Upper lobe of right lung (tissue), 1 donor: ENCODE measurements at regions not wholly inside any gene's neighbourhood (a gene's known extent, or its start where the extent isn't known, plus 50 kb on each side); places are given as distances from the start of the nearest gene placed in this dataset.

Experiments used
- ATAC-seq: fragments of 200-7000 bp; cut with Tn5 transposase; one replicate; pipeline ENCODE4 v1.9.1; 2020; ENCODE audit warnings: mild to moderate bottlenecking, moderate library complexity
- DNase-seq: peaks from one replicate; pipeline ENCODE4 v3.0.0-alpha.2; 2020
- H3K27ac ChIP-seq: fragments of 200-600 bp; one replicate; pipeline ENCODE4 v1.8.0; 2022
- H3K27me3 ChIP-seq: fragments of 200-600 bp; one replicate; pipeline ENCODE4 v1.8.0; 2022; ENCODE audit warnings: mild to moderate bottlenecking
- H3K36me3 ChIP-seq: fragments of 200-600 bp; one replicate; pipeline ENCODE4 v1.8.0; 2022
- H3K4me1 ChIP-seq: fragments of 200-600 bp; one replicate; pipeline ENCODE4 v1.8.0; 2022
- H3K4me3 ChIP-seq: fragments of 200-600 bp; one replicate; pipeline ENCODE4 v1.8.0; 2022; ENCODE audit warnings: mild to moderate bottlenecking
- H3K9me3 ChIP-seq: fragments of 200-600 bp; one replicate; pipeline ENCODE4 v1.8.0; 2022
- intact Hi-C: fragments of 100-400 bp; cut with DNase I; formaldehyde crosslinking; loops from one replicate; pipeline ENCODE4 v1.11.0; 2022
- TF ChIP-seq, protein P1 (sequence below): fragments of 200-600 bp; IDR thresholded peaks from one replicate; pipeline ENCODE4 v1.8.0; 2022; ENCODE audit warnings: antibody characterized with exemption
- donor health status: DM: no; HTN: yes; CAD: no; lungs with severe emphysema.

DNA sequence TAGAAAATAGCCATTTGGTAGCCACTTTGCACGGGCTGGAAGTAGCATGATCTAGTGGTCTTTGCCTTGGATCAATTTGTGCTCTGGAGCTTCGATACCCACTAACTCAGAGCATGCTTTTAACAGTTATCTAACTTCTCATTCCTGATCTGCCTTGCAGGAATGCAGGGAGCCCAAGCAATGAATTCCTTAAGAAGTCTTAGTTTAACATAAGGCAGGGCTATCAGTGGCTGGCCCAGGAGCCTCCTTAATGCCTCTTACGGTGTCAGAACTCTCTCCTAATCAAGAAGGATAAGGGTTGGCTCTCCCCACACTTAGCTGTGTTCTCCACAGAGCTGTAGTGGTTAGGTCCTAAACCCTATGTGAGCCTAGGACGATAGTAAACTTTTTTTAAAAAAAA lies 95.8 kb upstream of the TBCA start:
- Histone ChIP-seq H3K36me3 (no peaks in the 10 kb centered on the region), H3K27ac (no peak overlapping the region), H3K4me3 (no peak overlapping the region), H3K9me3 (no peaks in the 10 kb centered on the region), H3K27me3 (no peaks in the 10 kb centered on the region), H3K4me1 (no peaks in the 10 kb centered on the region)
- intact Hi-C loops, result no loop called here
- ATAC-seq (no peak), DNase-seq (no peak)
- TF ChIP-seq, protein P1, sequence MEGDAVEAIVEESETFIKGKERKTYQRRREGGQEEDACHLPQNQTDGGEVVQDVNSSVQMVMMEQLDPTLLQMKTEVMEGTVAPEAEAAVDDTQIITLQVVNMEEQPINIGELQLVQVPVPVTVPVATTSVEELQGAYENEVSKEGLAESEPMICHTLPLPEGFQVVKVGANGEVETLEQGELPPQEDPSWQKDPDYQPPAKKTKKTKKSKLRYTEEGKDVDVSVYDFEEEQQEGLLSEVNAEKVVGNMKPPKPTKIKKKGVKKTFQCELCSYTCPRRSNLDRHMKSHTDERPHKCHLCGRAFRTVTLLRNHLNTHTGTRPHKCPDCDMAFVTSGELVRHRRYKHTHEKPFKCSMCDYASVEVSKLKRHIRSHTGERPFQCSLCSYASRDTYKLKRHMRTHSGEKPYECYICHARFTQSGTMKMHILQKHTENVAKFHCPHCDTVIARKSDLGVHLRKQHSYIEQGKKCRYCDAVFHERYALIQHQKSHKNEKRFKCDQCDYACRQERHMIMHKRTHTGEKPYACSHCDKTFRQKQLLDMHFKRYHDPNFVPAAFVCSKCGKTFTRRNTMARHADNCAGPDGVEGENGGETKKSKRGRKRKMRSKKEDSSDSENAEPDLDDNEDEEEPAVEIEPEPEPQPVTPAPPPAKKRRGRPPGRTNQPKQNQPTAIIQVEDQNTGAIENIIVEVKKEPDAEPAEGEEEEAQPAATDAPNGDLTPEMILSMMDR, result no peak

DNA sequence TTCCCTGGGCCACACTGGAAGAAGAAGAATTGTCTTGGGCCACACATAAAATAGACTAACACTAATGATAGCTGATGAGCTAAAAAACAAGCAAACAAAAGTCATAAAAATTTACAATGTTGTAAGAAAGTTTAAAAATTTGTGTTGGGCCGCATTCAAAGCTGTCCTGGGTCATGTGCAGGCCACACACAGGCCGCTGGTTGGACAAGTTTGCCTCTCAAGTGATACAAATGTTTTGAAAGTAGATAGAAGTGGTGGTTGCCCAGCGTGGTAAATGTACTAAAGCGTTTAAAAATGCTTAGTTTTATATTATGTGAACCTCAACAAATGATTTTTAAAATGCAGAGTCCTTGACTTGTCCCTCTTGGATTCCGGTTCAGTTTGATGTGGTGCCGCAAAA lies 94.9 kb upstream of the TBCA start:
- Histone ChIP-seq H3K4me1 (no peaks in the 10 kb centered on the region), H3K4me3 (no peak overlapping the region), H3K9me3 (no peaks in the 10 kb centered on the region), H3K27me3 (no peaks in the 10 kb centered on the region), H3K27ac (no peak overlapping the region), H3K36me3 (no peaks in the 10 kb centered on the region)
- intact Hi-C loops, result no loop called here
- TF ChIP-seq, protein P1, result no peak
- no peak for DNase-seq
- no peak for ATAC-seq

DNA sequence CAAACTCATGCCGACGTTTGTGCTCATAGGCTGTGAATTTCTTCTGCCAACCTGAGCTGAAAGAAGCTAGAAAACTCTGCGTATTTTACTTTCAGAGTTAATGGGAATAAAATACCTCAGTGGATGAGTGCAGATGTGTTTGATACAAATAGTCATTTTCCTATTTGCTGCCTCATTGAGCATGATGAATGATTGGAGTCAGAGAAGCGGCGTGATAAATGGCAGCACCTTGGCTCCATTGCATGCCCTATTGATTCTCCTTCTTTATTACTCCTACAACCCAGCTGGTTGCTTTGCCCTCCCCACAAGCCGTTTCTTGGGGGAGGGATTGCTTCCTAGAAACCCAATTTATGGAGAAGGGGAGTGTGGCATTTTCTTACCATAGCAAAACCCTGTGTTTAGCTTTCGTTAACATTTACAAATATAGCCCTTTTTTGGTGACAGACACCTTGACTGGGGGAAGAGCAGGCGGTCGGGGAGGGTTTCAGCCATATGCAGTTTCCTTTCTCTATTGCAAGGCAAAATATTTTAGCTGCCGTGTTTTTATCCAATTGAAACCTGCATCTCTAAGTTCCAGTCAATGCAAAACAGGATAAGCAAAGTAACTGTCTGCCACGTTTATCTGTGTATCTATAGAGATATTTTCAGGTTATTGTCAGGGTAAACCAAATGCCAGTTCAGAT lies 93.1 kb upstream of the TBCA start:
- Histone ChIP-seq H3K9me3 (no peaks in the 10 kb centered on the region), H3K4me1 (no peaks in the 10 kb centered on the region), H3K27me3 (no peaks in the 10 kb centered on the region), H3K4me3 (no peak overlapping the region), H3K36me3 (no peaks in the 10 kb centered on the region), H3K27ac (no peak overlapping the region)
- ATAC-seq (no peak), DNase-seq (no peak)
- intact Hi-C loops, result no loop called here
- TF ChIP-seq, protein P1, result no peak

DNA sequence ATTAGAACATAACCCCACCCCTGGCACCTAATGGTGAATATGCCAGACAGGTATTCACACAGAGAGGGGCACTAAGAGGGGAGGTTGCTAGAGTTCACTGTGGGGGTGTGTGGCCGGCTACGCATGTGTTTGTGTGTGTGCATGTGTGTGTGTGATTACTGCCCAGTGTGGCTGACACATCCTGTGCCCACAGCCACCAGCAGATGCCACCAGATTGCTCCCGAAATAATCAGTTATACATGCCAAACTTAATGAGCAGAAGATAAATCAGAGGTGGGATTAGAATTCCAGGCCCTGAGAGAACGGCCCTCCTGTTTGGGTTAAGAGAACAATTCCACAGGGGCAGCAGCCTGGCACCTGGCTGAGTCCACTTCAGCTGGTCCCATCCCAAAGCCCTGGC lies 91.8 kb upstream of the TBCA start:
- Histone ChIP-seq H3K36me3 (no peaks in the 10 kb centered on the region), H3K9me3 (no peaks in the 10 kb centered on the region), H3K27ac (no peak overlapping the region), H3K27me3 (no peaks in the 10 kb centered on the region), H3K4me3 (no peak overlapping the region), H3K4me1 (no peaks in the 10 kb centered on the region)
- intact Hi-C loops, result no loop called here
- ATAC-seq (no peak), DNase-seq (no peak)
- TF ChIP-seq, protein P1, result no peak

DNA sequence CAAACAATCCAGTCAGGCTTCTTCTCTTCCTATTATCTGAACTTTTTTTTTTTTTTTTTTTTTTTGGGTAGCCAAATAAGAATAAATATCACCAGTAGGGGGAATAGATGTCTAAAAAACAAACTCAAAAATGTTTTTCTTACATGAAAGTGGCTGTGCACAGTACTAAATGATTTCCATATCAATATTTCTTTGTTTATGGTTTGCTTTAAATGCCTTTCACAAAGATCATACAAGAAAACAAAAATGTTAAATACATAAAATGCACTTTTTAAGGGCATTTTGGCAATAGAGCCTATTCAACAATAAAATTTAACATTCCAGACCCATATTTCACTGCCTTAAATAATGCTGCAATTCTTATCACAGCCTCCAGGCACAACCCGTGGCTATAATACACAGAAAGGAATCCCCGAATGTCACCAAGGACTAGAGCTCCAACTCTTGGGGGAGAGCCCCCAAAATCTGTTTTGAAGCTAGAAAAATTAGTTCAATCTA lies 91.1 kb upstream of the TBCA start:
- H3K4me3 ChIP-seq, result no peak overlapping the region
- H3K27ac ChIP-seq, result no peak overlapping the region
- ATAC-seq (no peak), DNase-seq (no peak)
- H3K9me3 ChIP-seq, result no peaks in the 10 kb centered on the region
- H3K36me3 ChIP-seq, result no peaks in the 10 kb centered on the region
- TF ChIP-seq, protein P1, result peak; percentile 27
- intact Hi-C loops, result no loop called here
- H3K27me3 ChIP-seq, result no peaks in the 10 kb centered on the region
- H3K4me1 ChIP-seq, result no peaks in the 10 kb centered on the region

DNA sequence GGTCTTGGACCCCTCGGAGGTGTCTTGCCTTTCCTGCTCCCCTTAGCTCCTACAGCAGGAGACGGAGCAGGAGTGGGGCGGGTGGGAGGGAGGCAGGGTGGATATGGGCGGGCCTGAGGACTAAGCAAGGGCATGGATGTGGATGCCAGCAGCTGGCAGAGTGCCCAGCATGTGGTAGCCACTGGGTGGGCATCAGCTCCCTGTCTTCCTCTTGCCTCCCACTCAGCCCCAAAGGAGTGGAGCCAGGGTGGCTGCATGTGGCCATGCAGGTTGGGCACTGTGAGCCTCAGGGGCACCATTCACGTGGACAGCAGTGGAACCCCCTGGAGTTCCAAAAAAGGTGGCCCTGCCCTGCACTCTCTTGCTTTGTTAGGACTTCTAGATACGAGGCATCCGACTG lies 90.1 kb upstream of the TBCA start:
- ATAC-seq, result no peak
- H3K4me3 ChIP-seq, result no peak overlapping the region
- no peaks in the 10 kb centered on the region for H3K36me3 ChIP-seq
- no peak for DNase-seq
- H3K27me3 ChIP-seq, result no peaks in the 10 kb centered on the region
- H3K9me3 ChIP-seq, result no peaks in the 10 kb centered on the region
- intact Hi-C loops, result no loop called here
- no peaks in the 10 kb centered on the region for H3K4me1 ChIP-seq
- TF ChIP-seq, protein P1, result no peak
- H3K27ac ChIP-seq, result no peak overlapping the region
